HG03066 (cell line): ENCODE measurements at regions not wholly inside any gene's neighbourhood (a gene's known extent, or its start where the extent isn't known, plus 50 kb on each side); places are given as distances from the start of the nearest gene placed in this dataset.
"Not testable (repeated sequence)": the region's sequence is repeated elsewhere in the genome, so short reads cannot be mapped to it uniquely, and the experiment has no call there.

Source experiments
- ATAC-seq: cut with Tn5 transposase; IDR thresholded peaks from one replicate; pipeline ENCODE4 v1.9.1; 2021; ENCODE audit warnings: low read depth; ENCODE audit not compliant: unreplicated experiment

GRCh38 chr4:27807207-27807606, 946.6 kb downstream of the STIM2 start:
- no peak for ATAC-seq

- no peak for ATAC-seq
Observed at GRCh38 chr4:27811948-27812347, 951.3 kb downstream of the STIM2 start.

GRCh38 chr4:27813226-27813625, 952.6 kb downstream of the STIM2 start:
- ATAC-seq = not testable (repeated sequence)

GRCh38 chr4:27813699-27814425, 953.2 kb downstream of the STIM2 start:
- ATAC-seq = peak; percentile 81

- no peak for ATAC-seq
Observed at GRCh38 chr4:27819246-27819645, 958.6 kb downstream of the STIM2 start.

- ATAC-seq = no peak
Observed at GRCh38 chr4:27828843-27829242, 968.2 kb downstream of the STIM2 start.

GRCh38 chr4:27830251-27830650, 969.6 kb downstream of the STIM2 start:
- ATAC-seq = no peak

GRCh38 chr4:27835851-27836250, 975.2 kb downstream of the STIM2 start:
- ATAC-seq = no peak

GRCh38 chr4:27836523-27836922, 975.9 kb downstream of the STIM2 start:
- ATAC-seq = no peak

- ATAC-seq = no peak
Observed at GRCh38 chr4:27843776-27844175, 983.1 kb downstream of the STIM2 start.

GRCh38 chr4:27844376-27844775, 983.7 kb downstream of the STIM2 start:
- no peak for ATAC-seq

- ATAC-seq = no peak
Observed at GRCh38 chr4:27846951-27847350, 986.3 kb downstream of the STIM2 start.

GRCh38 chr4:27861381-27861787, 1000.7 kb downstream of the STIM2 start:
- ATAC-seq = no peak

- peak; percentile 66 for ATAC-seq
Observed at GRCh38 chr4:27861802-27862201, 1001.2 kb downstream of the STIM2 start.

- ATAC-seq = no peak
Observed at GRCh38 chr4:27873596-27873995, 1013.0 kb downstream of the STIM2 start.

- ATAC-seq = no peak
Observed at GRCh38 chr4:27881705-27882104, 1021.1 kb downstream of the STIM2 start.

GRCh38 chr4:27886120-27886519, 1025.5 kb downstream of the STIM2 start:
- ATAC-seq = no peak

GRCh38 chr4:27887646-27888045, 1027.0 kb downstream of the STIM2 start:
- no peak for ATAC-seq

- no peak for ATAC-seq
Observed at GRCh38 chr4:27888505-27888904, 1027.9 kb downstream of the STIM2 start.

GRCh38 chr4:27894951-27895350, 1034.3 kb downstream of the STIM2 start:
- no peak for ATAC-seq

- no peak for ATAC-seq
Observed at GRCh38 chr4:27908356-27908755, 1047.7 kb downstream of the STIM2 start.

- no peak for ATAC-seq
Observed at GRCh38 chr4:27910227-27910626, 1049.6 kb downstream of the STIM2 start.

GRCh38 chr4:27911047-27911446, 1050.4 kb downstream of the STIM2 start:
- ATAC-seq = no peak
